ENCODE measurements at regions not wholly inside any gene's neighbourhood (a gene's known extent, or its start where the extent isn't known, plus 50 kb on each side); places are given as distances from the start of the nearest gene placed in this dataset.

GRCh38 chr5:73295447-73295846 is 122.5 kb downstream of the TMEM174 start:
- no peaks in the 10 kb centered on the region for H3K9me3 ChIP-seq (ENCODE audit: control insufficient read depth, low read length)
- H3K4me2 ChIP-seq (ENCODE audit: low read length) = no peak overlapping the region
- no peaks in the 10 kb centered on the region for H3K4me1 ChIP-seq
- H2AFZ ChIP-seq = no peak overlapping the region
- H3K27me3 ChIP-seq (ENCODE audit: control insufficient read depth, insufficient read depth, low read length) = peaks cover 6% of the 10 kb centered on the region
- no peak for TF ChIP-seq CTCF (IDR thresholded peaks at IDR 0.05)
- no peaks in the 10 kb centered on the region for H3K36me3 ChIP-seq (ENCODE audit: control insufficient read depth, insufficient read depth, low read length)
- H3K9ac ChIP-seq = no peak overlapping the region
- no peak overlapping the region for H3K27ac ChIP-seq
- no peaks in the 10 kb centered on the region for H3K79me2 ChIP-seq
- H3K4me3 ChIP-seq (ENCODE audit: low read depth, low read length) = no peak overlapping the region

DNA sequence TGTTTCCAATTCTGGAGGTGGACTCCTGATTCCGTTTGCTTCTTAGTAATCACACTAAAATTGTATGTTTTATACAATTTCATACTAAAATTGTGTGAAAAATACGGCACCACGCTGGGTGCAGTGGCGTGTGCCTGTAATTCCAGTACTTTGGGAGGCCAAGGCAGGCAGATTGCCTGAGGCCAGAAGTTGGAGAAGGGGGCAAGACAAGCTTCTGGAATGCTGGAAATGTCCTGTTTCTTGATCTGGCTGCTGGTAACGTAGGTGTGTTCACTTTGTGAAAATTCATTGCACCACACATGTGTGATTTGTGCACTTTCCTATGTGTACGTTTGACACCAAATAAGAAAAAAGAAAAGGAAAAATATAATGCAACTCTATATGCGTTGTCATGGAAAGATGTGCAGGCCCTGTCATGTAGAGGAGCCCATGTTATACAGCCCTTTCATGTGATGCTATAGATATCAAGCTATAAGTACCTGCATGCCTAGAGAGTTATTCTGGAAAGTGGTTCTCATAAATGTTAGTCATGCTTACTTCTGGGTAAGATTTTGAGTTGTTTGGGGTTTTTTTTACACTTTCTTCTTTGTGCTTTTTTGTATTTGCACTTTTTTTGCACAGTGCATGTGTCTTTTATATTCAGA is 119.9 kb downstream of the TMEM174 start:
- no peaks in the 10 kb centered on the region for H3K27me3 ChIP-seq (ENCODE audit: control insufficient read depth, insufficient read depth, low read length)
- no peak overlapping the region for H2AFZ ChIP-seq
- H3K9ac ChIP-seq = no peak overlapping the region
- no peaks in the 10 kb centered on the region for H3K4me1 ChIP-seq
- no peaks in the 10 kb centered on the region for H3K36me3 ChIP-seq (ENCODE audit: control insufficient read depth, insufficient read depth, low read length)
- TF ChIP-seq CTCF (IDR thresholded peaks at IDR 0.05) = no peak
- H3K9me3 ChIP-seq (ENCODE audit: control insufficient read depth, low read length) = no peaks in the 10 kb centered on the region
- no peaks in the 10 kb centered on the region for H3K79me2 ChIP-seq
- no peak overlapping the region for H3K4me3 ChIP-seq (ENCODE audit: low read depth, low read length)
- no peak overlapping the region for H3K27ac ChIP-seq
- no peak overlapping the region for H3K4me2 ChIP-seq (ENCODE audit: low read length)

- H3K27me3 ChIP-seq (ENCODE audit: control insufficient read depth, insufficient read depth, low read length) = no peaks in the 10 kb centered on the region
- TF ChIP-seq CTCF (IDR thresholded peaks at IDR 0.05) = no peak
Measured at GRCh38 chr5:73291873-73292272, 118.9 kb downstream of the TMEM174 start.

DNA sequence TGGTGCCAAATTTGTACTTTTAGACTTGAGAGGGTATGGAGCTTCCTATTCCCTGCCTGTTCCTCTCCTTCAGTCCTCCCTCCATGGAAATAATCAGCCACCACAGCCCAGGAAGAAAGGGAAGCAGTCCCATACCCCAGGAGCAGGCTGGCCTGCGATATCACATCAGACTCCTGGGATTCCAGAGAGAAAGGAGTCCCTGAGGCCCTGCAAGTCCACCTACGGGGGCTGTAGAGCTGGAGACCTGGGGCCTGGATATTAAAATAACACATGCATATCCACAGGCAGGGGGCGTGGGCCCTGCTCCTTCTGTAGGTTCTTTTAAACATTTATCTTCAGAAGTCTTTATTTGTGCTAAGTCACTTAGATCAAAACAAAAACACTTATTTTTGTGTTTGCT is 117.2 kb downstream of the TMEM174 start:
- H3K9ac ChIP-seq = no peak overlapping the region
- TF ChIP-seq CTCF (IDR thresholded peaks at IDR 0.05) = no peak
- no peak overlapping the region for H3K4me3 ChIP-seq (ENCODE audit: low read depth, low read length)
- no peak overlapping the region for H3K27ac ChIP-seq
- no peaks in the 10 kb centered on the region for H3K36me3 ChIP-seq (ENCODE audit: control insufficient read depth, insufficient read depth, low read length)
- H3K4me1 ChIP-seq = no peaks in the 10 kb centered on the region
- H2AFZ ChIP-seq = no peak overlapping the region
- no peaks in the 10 kb centered on the region for H3K79me2 ChIP-seq
- H3K27me3 ChIP-seq (ENCODE audit: control insufficient read depth, insufficient read depth, low read length) = no peaks in the 10 kb centered on the region
- no peaks in the 10 kb centered on the region for H3K9me3 ChIP-seq (ENCODE audit: control insufficient read depth, low read length)
- no peak overlapping the region for H3K4me2 ChIP-seq (ENCODE audit: low read length)

More at GRCh38 chr5:73291873-73292272, 118.9 kb downstream of the TMEM174 start:
- Histone ChIP-seq H3K27ac (no peak overlapping the region), H3K4me1 (no peaks in the 10 kb centered on the region), H2AFZ (no peak overlapping the region), H3K79me2 (no peaks in the 10 kb centered on the region), H3K4me3 (ENCODE audit: low read depth, low read length) (no peak overlapping the region), H3K4me2 (ENCODE audit: low read length) (no peak overlapping the region), H3K9me3 (ENCODE audit: control insufficient read depth, low read length) (no peaks in the 10 kb centered on the region), H3K36me3 (ENCODE audit: control insufficient read depth, insufficient read depth, low read length) (no peaks in the 10 kb centered on the region), H3K9ac (no peak overlapping the region)

Data from parathyroid adenoma (tissue), 2 donors.